Fibroblast of lung (primary cell): ENCODE measurements at regions not wholly inside any gene's neighbourhood (a gene's known extent, or its start where the extent isn't known, plus 50 kb on each side); places are given as distances from the start of the nearest gene placed in this dataset.

Experiments
- DNase-seq, 2 donors: peaks; one replicate each; pipeline versions ENCODE4 v3.0.0 to v3.0.0-alpha.2; 2010; ENCODE audit warnings: low read depth in 2 of 2
- H2AFZ ChIP-seq: 2 replicates; pipeline ENCODE4 v1.5.1; 2012; ENCODE audit warnings: low read length, control low read depth, inconsistent platforms
- H3K27ac ChIP-seq: 2 replicates; pipeline ENCODE4 v1.5.1; 2011; ENCODE audit warnings: low read length, control low read depth; ENCODE audit not compliant: insufficient read depth
- H3K27me3 ChIP-seq: 2 replicates; pipeline ENCODE4 v1.5.1; 2011; ENCODE audit warnings: mild to moderate bottlenecking, low read length; ENCODE audit not compliant: control insufficient read depth, insufficient read depth
- H3K36me3 ChIP-seq: 2 replicates; pipeline ENCODE4 v1.5.1; 2011; ENCODE audit warnings: low read length; ENCODE audit not compliant: control insufficient read depth, insufficient read depth
- H3K4me1 ChIP-seq: 2 replicates; pipeline ENCODE4 v1.5.1; 2011; ENCODE audit warnings: low read length; ENCODE audit not compliant: control insufficient read depth, insufficient read depth; ENCODE audit errors: extremely low read depth
- H3K4me2 ChIP-seq: 2 replicates; pipeline ENCODE4 v1.5.1; 2011; ENCODE audit warnings: low read length, control low read depth; ENCODE audit not compliant: insufficient read depth; ENCODE audit errors: extremely low read depth
- H3K4me3 ChIP-seq, 4 experiments: fragments of 200-600 bp in 1 of 4; sonication (generic) in 1 of 4; replicated peaks in 1 of 4; 2 replicates each; pipeline ENCODE4 v1.5.1; 2011 to 2016; ENCODE audit warnings: low read length in 4 of 4, low read depth in 3 of 4, mild to moderate bottlenecking in 3 of 4, control low read depth in 2 of 4, inconsistent platforms in 1 of 4, mixed read lengths in 1 of 4; ENCODE audit not compliant: insufficient read depth in 1 of 4; ENCODE audit errors: control extremely low read depth in 1 of 4
- H3K79me2 ChIP-seq: 2 replicates; pipeline ENCODE4 v1.5.1; 2012; ENCODE audit warnings: mild to moderate bottlenecking, low read length, inconsistent platforms; ENCODE audit not compliant: control insufficient read depth, insufficient read depth
- H3K9ac ChIP-seq: 2 replicates; pipeline ENCODE4 v1.5.1; 2011; ENCODE audit warnings: mild to moderate bottlenecking, low read length, control low read depth; ENCODE audit not compliant: insufficient read depth
- H3K9me3 ChIP-seq: 2 replicates; pipeline ENCODE4 v1.5.1; 2012; ENCODE audit warnings: low read depth, low read length; ENCODE audit not compliant: control insufficient read depth, insufficient read depth
- H4K20me1 ChIP-seq: 2 replicates; pipeline ENCODE4 v1.5.1; 2011; ENCODE audit warnings: low read length; ENCODE audit not compliant: control insufficient read depth, insufficient read depth; ENCODE audit errors: extremely low read depth
- EZH2 ChIP-seq: IDR thresholded peaks from 2 replicates; pipeline ENCODE4 v1.5.1; 2012; ENCODE audit warnings: low read length, control low read depth, mild to moderate bottlenecking; ENCODE audit errors: missing control alignments
- TF ChIP-seq, protein P1 (sequence below), 2 donors: IDR thresholded peaks in 1 of 2; conservative IDR thresholded peaks in 1 of 2; 1 replicate in 1 of 2; 2 replicates in 1 of 2; pipeline ENCODE4 v1.5.1; 2011 to 2012; ENCODE audit warnings: low read length in 2 of 2, control low read depth in 1 of 2, inconsistent platforms in 1 of 2, low read depth in 1 of 2, mild to moderate bottlenecking in 1 of 2

DNA sequence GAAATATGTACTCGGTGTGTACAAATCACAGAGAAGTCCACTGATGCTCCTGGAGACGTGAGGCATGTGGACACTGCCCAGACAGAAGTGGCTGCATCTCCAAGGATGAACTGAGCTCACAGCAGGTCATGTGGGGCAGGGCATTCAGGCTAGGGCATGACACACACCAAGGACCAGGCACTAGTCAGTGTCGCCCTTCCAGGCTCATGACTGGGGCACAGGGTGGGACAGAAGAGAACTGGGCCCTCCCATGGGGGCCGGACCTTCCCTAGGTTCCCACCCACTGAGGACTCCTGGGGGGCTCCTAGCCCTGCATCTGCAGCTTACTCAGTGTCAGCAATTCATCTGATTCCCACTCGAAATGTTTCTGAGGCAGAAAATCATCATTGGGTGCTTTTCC, 256.8 kb upstream of the IRX4 start:
- H3K4me3 ChIP-seq = no peak overlapping the region
- H3K79me2 ChIP-seq = no peaks in the 10 kb centered on the region
- H3K4me1 ChIP-seq = no peaks in the 10 kb centered on the region
- H3K4me2 ChIP-seq = no peak overlapping the region
- H3K9ac ChIP-seq = no peak overlapping the region
- no peaks in the 10 kb centered on the region for H3K36me3 ChIP-seq
- DNase-seq = no peak
- H3K9me3 ChIP-seq = no peaks in the 10 kb centered on the region
- H2AFZ ChIP-seq = no peak overlapping the region
- no peaks in the 10 kb centered on the region for H4K20me1 ChIP-seq
- H3K27me3 ChIP-seq = no peaks in the 10 kb centered on the region
- TF ChIP-seq EZH2 = no peak
- TF ChIP-seq, protein P1, sequence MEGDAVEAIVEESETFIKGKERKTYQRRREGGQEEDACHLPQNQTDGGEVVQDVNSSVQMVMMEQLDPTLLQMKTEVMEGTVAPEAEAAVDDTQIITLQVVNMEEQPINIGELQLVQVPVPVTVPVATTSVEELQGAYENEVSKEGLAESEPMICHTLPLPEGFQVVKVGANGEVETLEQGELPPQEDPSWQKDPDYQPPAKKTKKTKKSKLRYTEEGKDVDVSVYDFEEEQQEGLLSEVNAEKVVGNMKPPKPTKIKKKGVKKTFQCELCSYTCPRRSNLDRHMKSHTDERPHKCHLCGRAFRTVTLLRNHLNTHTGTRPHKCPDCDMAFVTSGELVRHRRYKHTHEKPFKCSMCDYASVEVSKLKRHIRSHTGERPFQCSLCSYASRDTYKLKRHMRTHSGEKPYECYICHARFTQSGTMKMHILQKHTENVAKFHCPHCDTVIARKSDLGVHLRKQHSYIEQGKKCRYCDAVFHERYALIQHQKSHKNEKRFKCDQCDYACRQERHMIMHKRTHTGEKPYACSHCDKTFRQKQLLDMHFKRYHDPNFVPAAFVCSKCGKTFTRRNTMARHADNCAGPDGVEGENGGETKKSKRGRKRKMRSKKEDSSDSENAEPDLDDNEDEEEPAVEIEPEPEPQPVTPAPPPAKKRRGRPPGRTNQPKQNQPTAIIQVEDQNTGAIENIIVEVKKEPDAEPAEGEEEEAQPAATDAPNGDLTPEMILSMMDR (conservative IDR thresholded peaks at IDR 0.05 in 1 of 2, IDR thresholded peaks at IDR 0.05 in 1 of 2; ENCODE audit: low read depth in 1 of 2, low read length in 2 of 2) = no peak
- H3K27ac ChIP-seq = no peak overlapping the region

DNA sequence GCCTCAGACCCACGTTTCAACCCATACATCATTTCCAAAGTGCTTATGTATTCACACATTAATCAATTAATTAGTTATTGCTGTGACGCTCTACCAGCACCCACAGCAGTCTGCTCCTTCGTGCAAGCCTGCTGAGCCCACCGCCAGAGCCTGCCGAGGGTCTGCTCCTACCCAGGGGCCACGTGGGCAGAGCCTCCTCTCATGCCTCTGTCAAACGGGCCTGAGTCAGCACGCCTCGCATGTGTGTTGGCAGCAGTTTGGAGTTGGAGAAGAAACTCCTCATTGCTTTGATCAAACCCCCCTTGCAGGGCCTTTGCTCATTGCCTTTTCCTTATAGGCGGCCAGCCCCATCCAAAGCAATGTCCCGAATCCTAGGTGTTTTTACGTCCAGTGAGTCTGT, 256.2 kb upstream of the IRX4 start:
- Histone ChIP-seq H3K4me1 (no peaks in the 10 kb centered on the region), H4K20me1 (no peaks in the 10 kb centered on the region), H3K4me2 (no peak overlapping the region), H3K9me3 (no peaks in the 10 kb centered on the region), H3K9ac (no peak overlapping the region), H3K27ac (no peak overlapping the region), H2AFZ (no peak overlapping the region), H3K79me2 (no peaks in the 10 kb centered on the region), H3K27me3 (no peaks in the 10 kb centered on the region), H3K4me3 (no peak overlapping the region), H3K36me3 (no peaks in the 10 kb centered on the region)
- no peak for DNase-seq
- TF ChIP-seq, protein P1 (conservative IDR thresholded peaks at IDR 0.05 in 1 of 2, IDR thresholded peaks at IDR 0.05 in 1 of 2; ENCODE audit: low read depth in 1 of 2, low read length in 2 of 2) = no peak
- TF ChIP-seq EZH2 = no peak

DNA sequence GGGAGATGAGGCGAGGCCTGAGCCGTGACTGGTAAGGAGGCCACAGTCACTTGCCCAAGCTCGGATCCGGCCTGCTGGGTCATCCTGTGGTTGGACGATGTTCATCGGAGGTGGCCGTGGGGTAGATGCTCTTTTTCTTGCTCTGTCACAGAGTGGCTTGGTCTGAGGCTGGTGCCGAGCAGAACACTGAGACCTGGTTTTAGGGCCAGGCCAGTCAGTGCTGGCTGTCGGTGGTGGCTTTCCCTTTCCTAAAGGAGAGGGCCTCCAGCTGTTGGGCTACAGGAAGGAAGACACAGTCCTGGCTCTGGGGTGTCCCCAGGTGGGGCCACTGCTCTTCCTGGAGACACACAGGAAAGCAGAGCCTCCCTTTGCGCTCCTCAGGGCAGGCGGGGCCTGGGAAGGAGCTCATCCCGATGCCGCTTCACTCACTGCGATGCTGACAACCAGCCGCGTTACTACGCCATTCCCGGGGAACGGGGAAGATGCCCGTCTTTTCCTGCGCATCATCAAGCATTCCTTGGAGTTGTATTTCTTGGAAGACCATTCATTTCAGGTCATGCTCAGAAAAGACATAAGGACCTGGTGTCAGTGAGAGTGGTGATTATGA, 254.8 kb upstream of the IRX4 start:
- H3K36me3 ChIP-seq = no peaks in the 10 kb centered on the region
- H3K4me1 ChIP-seq = no peaks in the 10 kb centered on the region
- no peaks in the 10 kb centered on the region for H3K79me2 ChIP-seq
- TF ChIP-seq EZH2 = no peak
- TF ChIP-seq, protein P1 (conservative IDR thresholded peaks at IDR 0.05 in 1 of 2, IDR thresholded peaks at IDR 0.05 in 1 of 2; ENCODE audit: low read depth in 1 of 2, low read length in 2 of 2) = no peak
- no peaks in the 10 kb centered on the region for H3K27me3 ChIP-seq
- no peaks in the 10 kb centered on the region for H4K20me1 ChIP-seq
- H3K4me2 ChIP-seq = no peak overlapping the region
- no peak overlapping the region for H2AFZ ChIP-seq
- H3K4me3 ChIP-seq = no peak overlapping the region
- H3K27ac ChIP-seq = no peak overlapping the region
- H3K9ac ChIP-seq = no peak overlapping the region
- H3K9me3 ChIP-seq = no peaks in the 10 kb centered on the region
- DNase-seq = no peak
